H1 (cell line): ENCODE measurements at regions not wholly inside any gene's neighbourhood (a gene's known extent, or its start where the extent isn't known, plus 50 kb on each side); places are given as distances from the start of the nearest gene placed in this dataset.

Experiments used
- CTCF ChIA-PET: fragments of 300-600 bp; sonication (Branson Sonifier 250); formaldehyde crosslinking; loops from one replicate; lab custom pipeline; 2021; ENCODE audit not compliant: partially characterized antibody; lab: Charles Lee
- POLR2A ChIA-PET: fragments of 300-600 bp; sonication (Branson Sonifier 250); formaldehyde crosslinking; loops from one replicate; lab custom pipeline; 2021; ENCODE audit warnings: inconsistent platforms; ENCODE audit not compliant: partially characterized antibody; lab: Charles Lee
- DNase-seq, 2 experiments: peaks; one replicate each; pipeline versions ENCODE4 v3.0.0 to v3.0.0-alpha.2; 2010 to 2022; ENCODE audit warnings: low spot score in 2 of 2, low read depth in 1 of 2, mixed read lengths in 1 of 2
- FAIRE-seq: peaks from 2 replicates; lab custom pipeline; 2011; peaks lifted over from hg19 to GRCh38; lab: Jason Lieb, UNC
- H2AFZ ChIP-seq: 2 replicates; pipeline ENCODE4 v1.8.1; 2012; ENCODE audit warnings: low read length, inconsistent platforms
- H2AK5ac ChIP-seq: 2 replicates; pipeline ENCODE4 v1.6.1; 2013; ENCODE audit warnings: low read depth, low read length
- H2BK120ac ChIP-seq: replicated peaks from 2 replicates; pipeline ENCODE3; 2013; ENCODE audit warnings: low read depth, low read length, inconsistent platforms
- H2BK12ac ChIP-seq: 2 replicates; pipeline ENCODE4 v1.6.1; 2013; ENCODE audit warnings: low read depth, low read length
- H2BK15ac ChIP-seq: 2 replicates; pipeline ENCODE4 v1.6.1; 2013; ENCODE audit warnings: low read length
- H2BK20ac ChIP-seq: 2 replicates; pipeline ENCODE4 v1.6.1; 2013; ENCODE audit warnings: low read length
- H2BK5ac ChIP-seq: 2 replicates; pipeline ENCODE4 v1.6.1; 2013; ENCODE audit warnings: low read depth, low read length
- H3K14ac ChIP-seq: 2 replicates; pipeline ENCODE4 v1.6.1; 2013; ENCODE audit warnings: inconsistent platforms; ENCODE audit not compliant: insufficient read length
- H3K18ac ChIP-seq: 2 replicates; pipeline ENCODE4 v1.6.1; 2013; ENCODE audit warnings: low read length; ENCODE audit errors: extremely low read depth
- H3K23ac ChIP-seq: 2 replicates; pipeline ENCODE4 v1.6.1; 2013; ENCODE audit warnings: inconsistent platforms; ENCODE audit not compliant: insufficient read length
- H3K23me2 ChIP-seq: 2 replicates; pipeline ENCODE4 v1.6.1; 2013; ENCODE audit warnings: low read depth, low read length
- H3K27ac ChIP-seq: 2 replicates; pipeline ENCODE4 v1.6.1; 2011; ENCODE audit warnings: low read depth, low read length, inconsistent platforms
- H3K27me3 ChIP-seq, 4 experiments: replicated peaks in 1 of 4; 1 replicate in 1 of 4; 2 replicates in 3 of 4; pipeline versions ENCODE4 v1.6.1 to v1.8.1; 2011 to 2013; ENCODE audit warnings: low read length in 3 of 4, mild to moderate bottlenecking in 3 of 4, inconsistent platforms in 2 of 4, mixed read lengths in 2 of 4, moderate library complexity in 1 of 4; ENCODE audit not compliant: control insufficient read depth in 3 of 4, insufficient read depth in 3 of 4; ENCODE audit errors: extremely low read depth in 1 of 4
- H3K36me3 ChIP-seq, 4 experiments: 2 replicates each; pipeline versions ENCODE4 v1.6.1 to v1.8.1; 2011 to 2013; ENCODE audit warnings: mild to moderate bottlenecking in 4 of 4, low read length in 3 of 4, moderate library complexity in 2 of 4, control low read depth in 1 of 4, inconsistent platforms in 1 of 4; ENCODE audit not compliant: insufficient read depth in 4 of 4, control insufficient read depth in 2 of 4
- H3K4ac ChIP-seq: replicated peaks from 2 replicates; pipeline ENCODE3; 2013; ENCODE audit warnings: low read length, low read depth, mixed read lengths, inconsistent platforms; ENCODE audit not compliant: insufficient read length
- H3K4me1 ChIP-seq, 4 experiments: replicated peaks in 1 of 4; 1 replicate in 1 of 4; 2 replicates in 3 of 4; pipeline versions ENCODE4 v1.6.1 to v1.8.1; 2011 to 2013; ENCODE audit warnings: low read length in 3 of 4, inconsistent platforms in 2 of 4, mixed read lengths in 1 of 4; ENCODE audit not compliant: insufficient read depth in 4 of 4, control insufficient read depth in 3 of 4
- H3K4me2 ChIP-seq, 2 experiments: 2 replicates each; pipeline versions ENCODE4 v1.6.1 to v1.8.1; 2011 to 2013; ENCODE audit warnings: low read depth in 2 of 2, low read length in 2 of 2, control low read depth in 1 of 2, inconsistent platforms in 1 of 2, mild to moderate bottlenecking in 1 of 2; ENCODE audit not compliant: insufficient read depth in 1 of 2
- H3K4me3 ChIP-seq, 4 experiments: fragments of 200-600, 300-600 bp in 1 of 4; sonication (generic), shearing (Covaris generic), sonication (Bioruptor Twin) in 1 of 4; 2 replicates each; pipeline versions ENCODE4 v1.5.1 to v1.8.1; 2011 to 2016; ENCODE audit warnings: low read length in 4 of 4, low read depth in 3 of 4, control low read depth in 2 of 4, inconsistent platforms in 2 of 4, mild to moderate bottlenecking in 2 of 4, mixed read lengths in 1 of 4, moderate library complexity in 1 of 4; ENCODE audit not compliant: insufficient read depth in 2 of 4; ENCODE audit errors: extremely low read depth in 1 of 4
- H3K56ac ChIP-seq: replicated peaks from 2 replicates; pipeline ENCODE3; 2013; ENCODE audit warnings: low read depth, mild to moderate bottlenecking, mixed read lengths, low read length, inconsistent platforms; ENCODE audit not compliant: insufficient read length
- H3K79me1 ChIP-seq: 2 replicates; pipeline ENCODE4 v1.6.1; 2013; ENCODE audit warnings: low read depth, low read length, control low read depth
- H3K79me2 ChIP-seq, 2 experiments: 2 replicates each; pipeline versions ENCODE4 v1.6.1 to v1.8.1; 2012 to 2013; ENCODE audit warnings: low read length in 2 of 2, mild to moderate bottlenecking in 2 of 2, inconsistent platforms in 1 of 2; ENCODE audit not compliant: insufficient read depth in 2 of 2, control insufficient read depth in 1 of 2
- H3K9ac ChIP-seq, 4 experiments: replicated peaks in 1 of 4; 1 replicate in 1 of 4; 2 replicates in 3 of 4; pipeline versions ENCODE4 v1.6.1 to v1.8.1; 2011 to 2013; ENCODE audit warnings: low read depth in 3 of 4, low read length in 3 of 4, control low read depth in 2 of 4, mild to moderate bottlenecking in 2 of 4, moderate library complexity in 2 of 4, inconsistent platforms in 1 of 4; ENCODE audit errors: extremely low read depth in 1 of 4
- H3K9me3 ChIP-seq, 2 experiments: 2 replicates each; pipeline versions ENCODE4 v1.6.1 to v1.8.1; 2012 to 2013; ENCODE audit warnings: mild to moderate bottlenecking in 2 of 2, moderate library complexity in 2 of 2, control low read depth in 1 of 2, inconsistent platforms in 1 of 2, low read depth in 1 of 2, low read length in 1 of 2, mixed read lengths in 1 of 2; ENCODE audit not compliant: insufficient read depth in 2 of 2
- H4K20me1 ChIP-seq, 2 experiments: replicated peaks in 1 of 2; 2 replicates each; pipeline versions ENCODE3 to v1.8.1; 2011 to 2013; ENCODE audit warnings: inconsistent platforms in 2 of 2, low read length in 2 of 2, mild to moderate bottlenecking in 1 of 2; ENCODE audit not compliant: insufficient read depth in 2 of 2, control insufficient read depth in 1 of 2
- H4K5ac ChIP-seq: 2 replicates; pipeline ENCODE4 v1.6.1; 2013; ENCODE audit warnings: low read length, low read depth, mixed read lengths, inconsistent platforms; ENCODE audit not compliant: insufficient read length
- H4K8ac ChIP-seq: 2 replicates; pipeline ENCODE4 v1.8.0; 2013; ENCODE audit warnings: mild to moderate bottlenecking, moderate library complexity, low read length, inconsistent platforms; ENCODE audit not compliant: insufficient read depth; ENCODE audit errors: extremely low read depth
- H4K91ac ChIP-seq: replicated peaks from 2 replicates; pipeline ENCODE3; 2013; ENCODE audit warnings: low read length, mixed read lengths, inconsistent platforms; ENCODE audit not compliant: insufficient read length
- ASH2L ChIP-seq: fragments of 200-600, 300-600 bp; sonication (generic); IDR thresholded peaks from one replicate; pipeline ENCODE4 v1.7.1; 2017; ENCODE audit warnings: low read length
- CBX5 ChIP-seq: fragments of 300-800, 300-1000 bp; sonication (generic); IDR thresholded peaks from 2 replicates; pipeline ENCODE4 v1.7.1; 2016; ENCODE audit warnings: antibody characterized with exemption, low read length, low read depth
- CTBP2 ChIP-seq: IDR thresholded peaks from 2 replicates; pipeline ENCODE4 v1.7.0; 2011; ENCODE audit warnings: borderline replicate concordance, mild to moderate bottlenecking, moderate library complexity, mixed read lengths, low read length; ENCODE audit not compliant: insufficient read depth, insufficient read length
- JUN ChIP-seq: IDR thresholded peaks from 2 replicates; pipeline ENCODE4 v1.6.1; 2011; ENCODE audit warnings: low read depth, mild to moderate bottlenecking, improper control_type of control experiment, low read length
- JUND ChIP-seq: IDR thresholded peaks from 2 replicates; pipeline ENCODE4 v1.6.1; 2011; ENCODE audit warnings: mild to moderate bottlenecking, improper control_type of control experiment, low read length
- KDM1A ChIP-seq: fragments of 200-600, 300-600 bp; sonication (generic); IDR thresholded peaks from 2 replicates; pipeline ENCODE4 v1.7.1; 2016; ENCODE audit warnings: mild to moderate bottlenecking, low read length, borderline replicate concordance
- PHF8 ChIP-seq: fragments of 200-600 bp; sonication (generic); conservative IDR thresholded peaks from 2 replicates; pipeline ENCODE4 v1.7.1; 2012; ENCODE audit warnings: low read depth, mild to moderate bottlenecking, inconsistent platforms, low read length, moderate library complexity
- RAD21 ChIP-seq, 2 experiments: IDR thresholded peaks in 1 of 2; conservative IDR thresholded peaks in 1 of 2; 2 replicates each; pipeline ENCODE4 v1.6.1; 2011; ENCODE audit warnings: low read depth in 2 of 2, low read length in 2 of 2, improper control_type of control experiment in 1 of 2, inconsistent platforms in 1 of 2, mild to moderate bottlenecking in 1 of 2, moderate library complexity in 1 of 2
- SIRT6 ChIP-seq: IDR thresholded peaks from one replicate; pipeline ENCODE4 v1.7.1; 2012; ENCODE audit warnings: low read length, inconsistent platforms
- SIX5 ChIP-seq: IDR thresholded peaks from 2 replicates; pipeline ENCODE4 v1.6.1; 2011; ENCODE audit warnings: mild to moderate bottlenecking, low read depth, low read length
- SP2 ChIP-seq: IDR thresholded peaks from 2 replicates; pipeline ENCODE4 v1.6.1; 2012; ENCODE audit warnings: mild to moderate bottlenecking, low read length, inconsistent platforms
- ZNF274 ChIP-seq: IDR thresholded peaks from 2 replicates; pipeline ENCODE4 v1.7.0; 2012; ENCODE audit warnings: low read length, borderline replicate concordance; ENCODE audit errors: extremely low read depth
- WGBS, 2 experiments: shearing (Covaris generic) in 1 of 2; methylation state at CpG; one replicate each; pipeline versions ENCODE4 v1.1.6 to v1.1.7; 2013 to 2015; ENCODE audit warnings: low lambda C conversion rate in 2 of 2, mixed read lengths in 2 of 2, inconsistent platforms in 1 of 2, low coverage in 1 of 2, missing lambda C conversion rate in 1 of 2; ENCODE audit not compliant: insufficient replicate concordance in 2 of 2, insufficient coverage in 1 of 2, insufficient read length in 1 of 2; ENCODE audit errors: extremely low coverage in 1 of 2, missing lambda C conversion rate in 1 of 2; 5-methylcytosine and 5-hydroxymethylcytosine counted together
- TF ChIP-seq, protein P1 (sequence below): IDR thresholded peaks from 2 replicates; pipeline ENCODE4 v1.6.1; 2012; ENCODE audit warnings: low read length, inconsistent platforms

DNA sequence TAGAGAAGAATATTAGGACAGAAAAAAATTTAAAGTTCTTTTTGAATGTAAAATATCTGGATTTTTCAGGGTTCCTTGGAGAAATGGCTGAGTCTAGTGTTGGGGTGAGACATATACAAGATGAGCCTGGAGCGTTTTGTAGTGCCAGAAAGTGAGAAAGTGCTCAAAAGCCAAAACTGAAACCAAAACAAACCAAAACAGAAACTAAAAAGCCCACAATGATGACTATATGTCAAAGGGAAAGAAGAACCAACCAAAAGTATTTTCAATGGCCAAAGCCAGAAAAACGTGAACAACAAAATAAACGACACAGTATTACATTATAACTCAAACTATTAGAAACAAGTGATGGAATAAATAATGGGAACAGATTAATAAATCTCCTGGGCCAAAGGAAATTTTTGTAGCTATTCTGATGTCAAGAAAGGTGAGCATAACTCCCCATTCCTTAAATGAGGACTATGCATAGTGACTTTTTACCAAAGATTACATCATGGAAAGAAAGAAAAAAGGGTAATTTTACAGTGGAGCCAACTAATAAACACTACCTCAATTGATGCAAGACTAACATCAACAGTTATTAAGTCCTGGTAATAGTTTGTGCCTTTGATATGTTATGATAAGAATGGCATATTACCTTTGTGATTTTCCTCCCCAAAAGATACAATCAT, 1137.6 kb downstream of the C4orf33 start:
- Histone ChIP-seq H3K4me3 (no peak overlapping the region), H3K56ac (no peak overlapping the region), H3K36me3 (no peaks in the 10 kb centered on the region), H4K8ac (no peak overlapping the region), H3K4me1 (no peaks in the 10 kb centered on the region), H2AK5ac (no peak overlapping the region), H3K9me3 (no peaks in the 10 kb centered on the region), H4K91ac (no peak overlapping the region), H2BK5ac (no peak overlapping the region), H4K5ac (no peak overlapping the region), H3K18ac (no peak overlapping the region), H3K79me1 (no peaks in the 10 kb centered on the region), H3K27ac (no peak overlapping the region), H3K9ac (no peak overlapping the region), H2BK15ac (no peak overlapping the region), H4K20me1 (no peaks in the 10 kb centered on the region), H3K79me2 (no peaks in the 10 kb centered on the region), H2BK12ac (no peak overlapping the region), H3K14ac (no peak overlapping the region), H2AFZ (no peak overlapping the region), H2BK120ac (no peak overlapping the region), H3K23ac (no peak overlapping the region), H2BK20ac (no peak overlapping the region), H3K27me3 (no peaks in the 10 kb centered on the region), H3K23me2 (no peaks in the 10 kb centered on the region), H3K4me2 (no peak overlapping the region), H3K4ac (no peak overlapping the region)
- no peak for DNase-seq
- no peak for FAIRE-seq
- no peak for TF ChIP-seq RAD21 (IDR thresholded peaks at IDR 0.05 in 1 of 2, conservative IDR thresholded peaks at IDR 0.05 in 1 of 2; ENCODE audit: low read depth in 2 of 2, low read length in 2 of 2)
- TF ChIP-seq, protein P1, sequence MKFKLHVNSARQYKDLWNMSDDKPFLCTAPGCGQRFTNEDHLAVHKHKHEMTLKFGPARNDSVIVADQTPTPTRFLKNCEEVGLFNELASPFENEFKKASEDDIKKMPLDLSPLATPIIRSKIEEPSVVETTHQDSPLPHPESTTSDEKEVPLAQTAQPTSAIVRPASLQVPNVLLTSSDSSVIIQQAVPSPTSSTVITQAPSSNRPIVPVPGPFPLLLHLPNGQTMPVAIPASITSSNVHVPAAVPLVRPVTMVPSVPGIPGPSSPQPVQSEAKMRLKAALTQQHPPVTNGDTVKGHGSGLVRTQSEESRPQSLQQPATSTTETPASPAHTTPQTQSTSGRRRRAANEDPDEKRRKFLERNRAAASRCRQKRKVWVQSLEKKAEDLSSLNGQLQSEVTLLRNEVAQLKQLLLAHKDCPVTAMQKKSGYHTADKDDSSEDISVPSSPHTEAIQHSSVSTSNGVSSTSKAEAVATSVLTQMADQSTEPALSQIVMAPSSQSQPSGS = no peak
- TF ChIP-seq ZNF274 = no peak
- TF ChIP-seq SP2 = no peak
- no peak for TF ChIP-seq CTBP2
- TF ChIP-seq ASH2L = no peak
- TF ChIP-seq JUND = no peak
- no peak for TF ChIP-seq SIRT6
- TF ChIP-seq KDM1A = no peak
- TF ChIP-seq SIX5 = no peak
- TF ChIP-seq CBX5 = no peak
- no peak for TF ChIP-seq JUN
- TF ChIP-seq PHF8 = no peak
- ChIA-PET POLR2A (no interaction called here), CTCF (no interaction called here)
- WGBS, 2 experiments = 78% methylated on average over 3 of the region's 3 CpGs; no CpG with 5 or more reads in 1 of the 2 experiments
